ENCODE measurements at regions not wholly inside any gene's neighbourhood (a gene's known extent, or its start where the extent isn't known, plus 50 kb on each side); places are given as distances from the start of the nearest gene placed in this dataset.

GRCh38 chr7:19318287-19318686 is 173.1 kb upstream of the FERD3L start:
- Mint-ChIP-seq H3K4me3 (no peak overlapping the region), H3K4me1 (no peaks in the 10 kb centered on the region), H3K36me3 (no peaks in the 10 kb centered on the region), H3K9me3 (ENCODE audit: low read depth) (peaks cover 10% of the 10 kb centered on the region), H3K27ac (no peak overlapping the region), H3K27me3 (no peaks in the 10 kb centered on the region)
- DNase-seq, result no peak
- CTCF ChIA-PET, result no interaction called here
- no peak for ATAC-seq

- no peak overlapping the region for H3K4me3 Mint-ChIP-seq
- peaks cover 9% of the 10 kb centered on the region for H3K9me3 Mint-ChIP-seq (ENCODE audit: low read depth)
- CTCF ChIA-PET, result no interaction called here
- no peak for DNase-seq
- H3K36me3 Mint-ChIP-seq, result no peaks in the 10 kb centered on the region
- H3K27me3 Mint-ChIP-seq, result no peaks in the 10 kb centered on the region
- ATAC-seq, result no peak
- no peak overlapping the region for H3K27ac Mint-ChIP-seq
- H3K4me1 Mint-ChIP-seq, result no peaks in the 10 kb centered on the region
These were observed 172.2 kb upstream of the FERD3L start for GRCh38 chr7:19317461-19317860.

DNA sequence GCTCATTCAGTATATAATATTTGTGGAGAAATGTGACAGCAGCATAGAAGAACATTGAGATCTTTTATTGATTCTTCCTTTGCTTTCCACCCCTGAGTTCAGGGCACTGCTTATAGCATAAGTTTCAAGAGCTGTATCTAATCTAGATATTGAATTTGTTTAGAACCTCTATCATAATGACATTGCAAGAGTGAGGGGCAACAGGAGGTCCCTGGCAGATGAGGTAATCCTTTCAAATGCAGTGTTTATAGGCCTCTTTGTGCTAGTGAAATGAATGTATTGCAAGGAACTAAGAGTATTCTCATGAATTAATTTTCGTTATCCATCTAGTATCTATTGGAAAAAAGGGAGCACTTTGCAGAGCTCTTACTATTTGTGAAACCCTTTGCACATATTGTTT is 167.2 kb upstream of the FERD3L start:
- CTCF ChIA-PET, result no interaction called here
- Mint-ChIP-seq H3K27me3 (no peaks in the 10 kb centered on the region), H3K9me3 (ENCODE audit: low read depth) (peaks cover 10% of the 10 kb centered on the region), H3K36me3 (no peaks in the 10 kb centered on the region), H3K4me3 (no peak overlapping the region), H3K4me1 (no peaks in the 10 kb centered on the region), H3K27ac (no peak overlapping the region)
- ATAC-seq (no peak), DNase-seq (no peak)

- H3K27me3 Mint-ChIP-seq, result no peaks in the 10 kb centered on the region
- CTCF ChIA-PET, result no interaction called here
- no peak for DNase-seq
These were observed 162.3 kb upstream of the FERD3L start for GRCh38 chr7:19307554-19307953.

DNA sequence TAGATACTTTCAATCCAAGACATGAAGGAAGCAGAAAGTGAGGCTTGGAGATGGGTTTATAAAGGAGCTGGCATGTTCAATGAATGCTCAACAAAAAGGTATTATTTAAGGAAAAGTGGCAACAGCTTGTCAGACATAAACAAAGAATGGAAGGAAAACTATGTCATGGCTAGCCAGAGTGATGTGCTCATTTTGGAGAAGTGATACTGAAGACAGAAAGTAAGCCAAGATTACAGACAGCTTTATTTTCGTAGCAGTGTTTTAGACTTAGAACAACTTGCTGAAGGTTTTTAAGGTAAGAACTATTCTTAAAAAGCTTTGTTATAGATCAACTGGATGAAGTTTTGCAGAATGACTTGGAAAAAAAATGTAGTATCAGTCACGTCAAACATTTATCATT is 160.5 kb upstream of the FERD3L start:
- Mint-ChIP-seq H3K9me3 (ENCODE audit: low read depth) (peaks cover 8% of the 10 kb centered on the region), H3K4me3 (no peak overlapping the region)

More at GRCh38 chr7:19307554-19307953, 162.3 kb upstream of the FERD3L start:
- Mint-ChIP-seq H3K27ac (no peak overlapping the region), H3K4me3 (no peak overlapping the region), H3K36me3 (no peaks in the 10 kb centered on the region), H3K9me3 (ENCODE audit: low read depth) (peaks cover 9% of the 10 kb centered on the region), H3K4me1 (no peaks in the 10 kb centered on the region)
- no peak for ATAC-seq

GRCh38 chr7:19304086-19304485 is 158.9 kb upstream of the FERD3L start:
- Mint-ChIP-seq H3K27me3 (no peaks in the 10 kb centered on the region), H3K36me3 (no peaks in the 10 kb centered on the region), H3K4me1 (no peaks in the 10 kb centered on the region), H3K27ac (no peak overlapping the region), H3K9me3 (ENCODE audit: low read depth) (peaks cover 5% of the 10 kb centered on the region), H3K4me3 (no peak overlapping the region)
- CTCF ChIA-PET, result no interaction called here
- ATAC-seq (no peak), DNase-seq (no peak)

More for the DNA sequence above, 160.5 kb upstream of the FERD3L start:
- no peak for ATAC-seq
- Mint-ChIP-seq H3K4me1 (no peaks in the 10 kb centered on the region), H3K36me3 (no peaks in the 10 kb centered on the region), H3K27ac (no peak overlapping the region), H3K27me3 (no peaks in the 10 kb centered on the region)
- CTCF ChIA-PET, result no interaction called here
- DNase-seq, result no peak

DNA sequence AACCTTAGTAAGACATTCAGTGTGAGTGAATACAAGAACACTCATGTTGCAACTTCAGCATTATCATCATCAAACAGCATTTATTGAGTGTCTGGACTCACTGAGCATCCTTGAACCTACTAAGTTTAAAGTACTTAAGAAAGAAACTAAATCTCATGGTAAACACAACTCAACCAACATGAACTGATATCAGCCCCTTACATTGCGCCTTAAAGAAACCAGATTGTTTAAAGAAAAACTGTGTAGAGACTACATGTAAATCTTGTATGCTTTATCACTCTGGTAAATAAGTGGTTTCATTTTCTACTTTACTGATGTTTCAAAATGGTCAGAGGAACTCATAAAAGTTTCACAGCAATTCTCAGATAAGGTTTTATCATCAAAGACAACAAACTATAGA is 157.5 kb upstream of the FERD3L start:
- no peaks in the 10 kb centered on the region for H3K36me3 Mint-ChIP-seq
- CTCF ChIA-PET, result no interaction called here
- no peaks in the 10 kb centered on the region for H3K27me3 Mint-ChIP-seq
- DNase-seq, result no peak
- H3K4me3 Mint-ChIP-seq, result no peak overlapping the region
- H3K4me1 Mint-ChIP-seq, result no peaks in the 10 kb centered on the region
- H3K27ac Mint-ChIP-seq, result no peak overlapping the region
- peaks cover 5% of the 10 kb centered on the region for H3K9me3 Mint-ChIP-seq (ENCODE audit: low read depth)
- ATAC-seq, result no peak

DNA sequence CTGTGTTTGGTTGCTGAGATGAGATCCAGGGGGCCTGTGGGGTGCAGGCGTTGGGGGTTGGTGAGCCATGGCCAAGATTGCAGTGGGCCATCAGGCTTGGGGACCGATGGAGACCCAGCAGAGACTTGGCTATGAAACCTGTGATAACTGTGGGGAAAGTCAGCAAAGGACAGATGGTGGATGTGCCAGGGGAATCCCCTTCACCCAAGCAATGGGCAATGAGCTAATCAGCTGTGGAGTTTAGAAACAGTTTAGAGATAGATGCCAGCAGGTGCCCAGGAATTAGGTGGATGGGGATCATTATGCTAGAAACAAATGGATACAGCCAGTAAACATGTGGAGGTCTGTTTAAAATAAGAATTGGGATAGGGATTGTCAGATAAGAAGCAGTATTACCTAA is 151.4 kb upstream of the FERD3L start:
- H3K9me3 Mint-ChIP-seq (ENCODE audit: low read depth), result peaks cover 4% of the 10 kb centered on the region
- H3K4me3 Mint-ChIP-seq, result no peak overlapping the region
- ATAC-seq, result no peak
- no peak for DNase-seq
- no peak overlapping the region for H3K27ac Mint-ChIP-seq
- no peaks in the 10 kb centered on the region for H3K4me1 Mint-ChIP-seq
- H3K27me3 Mint-ChIP-seq, result no peaks in the 10 kb centered on the region
- CTCF ChIA-PET, result no interaction called here
- H3K36me3 Mint-ChIP-seq, result no peaks in the 10 kb centered on the region

DNA sequence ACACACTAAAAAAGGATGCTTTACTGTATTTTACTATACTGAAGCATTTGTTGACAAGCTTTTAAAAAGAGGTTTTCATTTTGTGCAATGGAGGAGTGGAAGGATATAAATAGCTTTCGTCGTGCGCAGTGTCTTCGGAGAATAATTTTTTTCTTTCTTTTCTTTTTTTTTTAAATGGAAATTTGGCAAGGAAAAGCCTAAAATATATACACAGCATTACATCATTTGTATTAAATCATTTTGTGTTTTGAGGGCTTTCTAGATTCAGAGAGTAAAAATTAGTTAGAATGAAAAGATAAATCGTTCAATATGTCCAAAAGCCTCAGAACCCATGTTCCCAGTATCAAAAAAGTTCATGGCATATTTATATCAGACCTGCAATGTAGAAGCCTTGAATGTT is 150.2 kb upstream of the FERD3L start:
- DNase-seq, result no peak
- H3K4me3 Mint-ChIP-seq, result no peak overlapping the region
- no peaks in the 10 kb centered on the region for H3K4me1 Mint-ChIP-seq
- peaks cover 4% of the 10 kb centered on the region for H3K9me3 Mint-ChIP-seq (ENCODE audit: low read depth)
- no peak overlapping the region for H3K27ac Mint-ChIP-seq
- no peaks in the 10 kb centered on the region for H3K36me3 Mint-ChIP-seq
- H3K27me3 Mint-ChIP-seq, result no peaks in the 10 kb centered on the region
- CTCF ChIA-PET, result no interaction called here
- ATAC-seq, result no peak

DNA sequence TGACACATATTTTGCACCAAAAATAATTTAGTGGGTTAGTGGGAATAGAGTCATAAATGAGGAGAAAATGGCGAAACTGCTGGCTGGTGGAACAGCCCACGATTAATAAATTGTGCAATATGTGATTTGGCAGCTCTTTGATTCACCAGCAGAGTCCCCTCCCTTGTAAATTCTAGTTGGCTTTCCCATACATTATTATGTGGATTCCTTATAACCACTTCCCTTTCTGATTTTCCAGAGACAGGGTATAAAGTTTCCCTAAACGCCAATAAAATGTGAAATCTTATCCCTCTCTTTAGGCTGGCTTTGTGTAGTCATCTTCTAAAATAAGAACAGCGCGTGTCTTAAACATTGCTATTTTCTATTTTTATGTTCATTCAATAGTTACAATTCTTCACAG is 149.4 kb upstream of the FERD3L start:
- ATAC-seq, result no peak
- no peaks in the 10 kb centered on the region for H3K4me1 Mint-ChIP-seq
- H3K27ac Mint-ChIP-seq, result no peak overlapping the region
- H3K36me3 Mint-ChIP-seq, result no peaks in the 10 kb centered on the region
- H3K4me3 Mint-ChIP-seq, result no peak overlapping the region
- H3K27me3 Mint-ChIP-seq, result no peaks in the 10 kb centered on the region
- no peak for DNase-seq
- CTCF ChIA-PET, result no interaction called here
- H3K9me3 Mint-ChIP-seq (ENCODE audit: low read depth), result peaks cover 4% of the 10 kb centered on the region

DNA sequence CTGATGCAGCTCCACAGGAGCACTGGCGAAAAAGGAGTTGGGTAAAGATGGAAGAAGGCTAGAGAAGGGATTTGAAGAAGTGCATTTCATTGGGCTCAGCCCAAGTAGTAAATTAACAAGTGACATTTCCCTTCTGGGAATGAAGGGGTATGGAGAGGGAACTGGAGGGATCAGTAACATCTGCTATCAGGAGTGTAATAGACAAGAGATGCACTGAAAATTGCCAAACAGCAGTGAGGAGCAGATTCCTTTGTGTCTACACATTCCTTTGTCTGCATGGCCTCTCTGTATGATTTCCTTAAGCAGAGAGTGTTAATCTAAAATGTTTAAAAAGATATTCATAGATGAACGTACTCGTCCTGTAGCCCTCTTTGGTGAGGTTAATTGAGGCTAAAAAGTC is 148.2 kb upstream of the FERD3L start:
- Mint-ChIP-seq H3K27ac (no peak overlapping the region), H3K4me1 (no peaks in the 10 kb centered on the region), H3K27me3 (no peaks in the 10 kb centered on the region), H3K9me3 (ENCODE audit: low read depth) (peaks cover 4% of the 10 kb centered on the region), H3K4me3 (no peak overlapping the region), H3K36me3 (no peaks in the 10 kb centered on the region)
- no peak for DNase-seq
- no peak for ATAC-seq
- CTCF ChIA-PET, result no interaction called here

GRCh38 chr7:19290968-19291367 is 145.7 kb upstream of the FERD3L start:
- Mint-ChIP-seq H3K4me1 (no peaks in the 10 kb centered on the region), H3K27me3 (no peaks in the 10 kb centered on the region), H3K36me3 (no peaks in the 10 kb centered on the region), H3K4me3 (no peak overlapping the region), H3K9me3 (ENCODE audit: low read depth) (peaks cover 4% of the 10 kb centered on the region), H3K27ac (no peak overlapping the region)
- CTCF ChIA-PET, result no interaction called here
- no peak for ATAC-seq
- DNase-seq, result no peak

GRCh38 chr7:19290066-19290465 is 144.8 kb upstream of the FERD3L start:
- ATAC-seq (no peak), DNase-seq (no peak)
- Mint-ChIP-seq H3K27me3 (no peaks in the 10 kb centered on the region), H3K36me3 (no peaks in the 10 kb centered on the region), H3K27ac (no peak overlapping the region), H3K4me3 (no peak overlapping the region), H3K9me3 (ENCODE audit: low read depth) (peaks cover 4% of the 10 kb centered on the region), H3K4me1 (no peaks in the 10 kb centered on the region)
- CTCF ChIA-PET, result no interaction called here

- no peak for ATAC-seq
- H3K4me3 Mint-ChIP-seq, result no peak overlapping the region
- CTCF ChIA-PET, result no interaction called here
These were observed 139.5 kb upstream of the FERD3L start for GRCh38 chr7:19284596-19285300.

GRCh38 chr7:19284136-19284535 is 138.9 kb upstream of the FERD3L start:
- H3K36me3 Mint-ChIP-seq, result no peaks in the 10 kb centered on the region
- CTCF ChIA-PET, result no interaction called here
- H3K4me1 Mint-ChIP-seq, result no peaks in the 10 kb centered on the region
- DNase-seq (no peak), ATAC-seq (no peak)
- no peak overlapping the region for H3K27ac Mint-ChIP-seq
- no peak overlapping the region for H3K4me3 Mint-ChIP-seq
- H3K9me3 Mint-ChIP-seq (ENCODE audit: low read depth), result peaks cover 6% of the 10 kb centered on the region
- no peaks in the 10 kb centered on the region for H3K27me3 Mint-ChIP-seq

More at GRCh38 chr7:19284596-19285300, 139.5 kb upstream of the FERD3L start:
- Mint-ChIP-seq H3K4me1 (no peaks in the 10 kb centered on the region), H3K9me3 (ENCODE audit: low read depth) (peaks cover 2% of the 10 kb centered on the region), H3K27me3 (no peaks in the 10 kb centered on the region), H3K36me3 (no peaks in the 10 kb centered on the region), H3K27ac (no peak overlapping the region)
- no peak for DNase-seq

Data from activated CD8-positive, alpha-beta memory T cell treated with anti-CD3 and anti-CD28 coated beads, Interleukin-2, amount 10 ng/mL, durations not matched to agents 7 days and 5 days (primary cell).